MCF 10A (cell line): ENCODE measurements at regions not wholly inside any gene's neighbourhood (a gene's known extent, or its start where the extent isn't known, plus 50 kb on each side); places are given as distances from the start of the nearest gene placed in this dataset.

Experiments
- BruUV-seq: library from RNA; stranded (reverse); fragments of 400-500 nt; replicated peaks from 2 replicates; lab custom pipeline; 2021; lab: Mats Ljungman, UMichigan
- CTCF ChIA-PET: fragments of 300-600 bp; sonication (Branson Sonifier 250); formaldehyde crosslinking; extraction: SDS; loops from one replicate; lab custom pipeline; 2021; ENCODE audit warnings: antibody characterized with exemption, inconsistent platforms; lab: Yijun Ruan, JAX
- POLR2A ChIA-PET: fragments of 300-600, 350-650 bp; sonication (Branson Sonifier 250); formaldehyde crosslinking; extraction: SDS; loops from one replicate; lab custom pipeline; 2020; ENCODE audit warnings: antibody characterized with exemption, inconsistent platforms; lab: Yijun Ruan, JAX
- DNase-seq: peaks from one replicate; pipeline ENCODE4 v3.0.0-alpha.2; 2018; ENCODE audit not compliant: unreplicated experiment
- H3K27ac Mint-ChIP-seq: one replicate; pipeline ENCODE4 v1.8.0; 2022; ENCODE audit warnings: mild to moderate bottlenecking, low read depth, mixed read lengths; ENCODE audit not compliant: unreplicated experiment
- H3K27me3 Mint-ChIP-seq: one replicate; pipeline ENCODE4 v1.8.0; 2022; ENCODE audit warnings: mixed read lengths; ENCODE audit not compliant: insufficient read depth, unreplicated experiment
- H3K36me3 Mint-ChIP-seq: one replicate; pipeline ENCODE4 v1.8.0; 2022; ENCODE audit warnings: mild to moderate bottlenecking, moderate library complexity, mixed read lengths; ENCODE audit not compliant: insufficient read depth, unreplicated experiment
- H3K4me1 Mint-ChIP-seq: one replicate; pipeline ENCODE4 v1.8.0; 2022; ENCODE audit warnings: mixed read lengths; ENCODE audit not compliant: insufficient read depth, unreplicated experiment
- H3K4me3 Mint-ChIP-seq: one replicate; pipeline ENCODE4 v1.8.0; 2022; ENCODE audit warnings: mild to moderate bottlenecking, moderate library complexity, mixed read lengths; ENCODE audit not compliant: unreplicated experiment
- H3K9me3 Mint-ChIP-seq: one replicate; pipeline ENCODE4 v1.8.0; 2022; ENCODE audit warnings: mixed read lengths; ENCODE audit not compliant: unreplicated experiment
- intact Hi-C: fragments of 100-400 bp; cut with micrococcal nuclease; formaldehyde crosslinking; loops from 2 replicates; pipeline ENCODE4 v1.14.1; 2022
- TF ChIP-seq, protein P1 (sequence below): fragments of 200-600 bp; IDR thresholded peaks from one replicate; pipeline ENCODE4 v1.8.0; 2022; ENCODE audit warnings: antibody characterized with exemption, mild to moderate bottlenecking; ENCODE audit not compliant: unreplicated experiment

GRCh38 chr20:11076434-11077105 lies 402.8 kb upstream of the JAG1 start:
- H3K4me1 Mint-ChIP-seq, result no peaks in the 10 kb centered on the region
- H3K27ac Mint-ChIP-seq, result no peak overlapping the region
- ChIA-PET POLR2A (interaction anchor here (1.4 kb wide), 1 partner anchor 50 kb away, joined by 3 read pairs; no protein-coding TSS in a partner anchor), CTCF (interaction anchor here (0.6 kb wide), 1 partner anchor 338 kb away, joined by 3 read pairs; no protein-coding TSS in a partner anchor)
- no TSS peak for BruUV-seq
- TF ChIP-seq, protein P1, sequence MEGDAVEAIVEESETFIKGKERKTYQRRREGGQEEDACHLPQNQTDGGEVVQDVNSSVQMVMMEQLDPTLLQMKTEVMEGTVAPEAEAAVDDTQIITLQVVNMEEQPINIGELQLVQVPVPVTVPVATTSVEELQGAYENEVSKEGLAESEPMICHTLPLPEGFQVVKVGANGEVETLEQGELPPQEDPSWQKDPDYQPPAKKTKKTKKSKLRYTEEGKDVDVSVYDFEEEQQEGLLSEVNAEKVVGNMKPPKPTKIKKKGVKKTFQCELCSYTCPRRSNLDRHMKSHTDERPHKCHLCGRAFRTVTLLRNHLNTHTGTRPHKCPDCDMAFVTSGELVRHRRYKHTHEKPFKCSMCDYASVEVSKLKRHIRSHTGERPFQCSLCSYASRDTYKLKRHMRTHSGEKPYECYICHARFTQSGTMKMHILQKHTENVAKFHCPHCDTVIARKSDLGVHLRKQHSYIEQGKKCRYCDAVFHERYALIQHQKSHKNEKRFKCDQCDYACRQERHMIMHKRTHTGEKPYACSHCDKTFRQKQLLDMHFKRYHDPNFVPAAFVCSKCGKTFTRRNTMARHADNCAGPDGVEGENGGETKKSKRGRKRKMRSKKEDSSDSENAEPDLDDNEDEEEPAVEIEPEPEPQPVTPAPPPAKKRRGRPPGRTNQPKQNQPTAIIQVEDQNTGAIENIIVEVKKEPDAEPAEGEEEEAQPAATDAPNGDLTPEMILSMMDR, result no peak
- intact Hi-C loops, result no loop called here
- H3K4me3 Mint-ChIP-seq, result no peak overlapping the region
- peaks cover 10% of the 10 kb centered on the region for H3K9me3 Mint-ChIP-seq
- no peaks in the 10 kb centered on the region for H3K36me3 Mint-ChIP-seq
- H3K27me3 Mint-ChIP-seq, result no peaks in the 10 kb centered on the region
- no peak for DNase-seq

GRCh38 chr20:11077226-11077625 lies 403.4 kb upstream of the JAG1 start:
- no TSS peak for BruUV-seq
- no peaks in the 10 kb centered on the region for H3K27me3 Mint-ChIP-seq
- H3K4me1 Mint-ChIP-seq, result no peaks in the 10 kb centered on the region
- no peaks in the 10 kb centered on the region for H3K36me3 Mint-ChIP-seq
- H3K27ac Mint-ChIP-seq, result no peak overlapping the region
- TF ChIP-seq, protein P1, result no peak
- DNase-seq, result no peak
- H3K9me3 Mint-ChIP-seq, result peaks cover 7% of the 10 kb centered on the region
- ChIA-PET POLR2A (interaction anchor here (1.3 kb wide), 1 partner anchor 251 kb away, joined by 3 read pairs; no protein-coding TSS in a partner anchor), CTCF (no interaction called here)
- intact Hi-C loops, result no loop called here
- no peak overlapping the region for H3K4me3 Mint-ChIP-seq

DNA sequence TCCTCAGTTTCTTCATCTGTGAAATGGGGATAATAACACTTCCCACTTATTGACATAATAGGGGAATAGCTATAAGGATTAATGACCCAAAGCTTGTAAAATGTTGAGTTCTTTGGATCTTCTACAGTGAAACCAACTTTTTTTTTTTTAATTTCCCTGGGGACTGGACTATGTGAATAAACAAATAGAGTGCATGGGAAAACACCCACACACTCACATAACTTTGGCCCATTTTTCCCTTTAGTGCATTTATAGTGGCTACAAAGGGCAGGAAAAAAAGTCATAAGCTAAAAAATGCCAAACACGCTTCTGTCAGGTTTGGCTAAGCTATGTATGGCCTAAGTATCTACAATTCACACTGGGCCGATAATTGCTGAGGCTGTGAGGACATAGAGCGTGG lies 406.2 kb upstream of the JAG1 start:
- TF ChIP-seq, protein P1, result no peak
- intact Hi-C loops, result no loop called here
- DNase-seq, result no peak
- H3K36me3 Mint-ChIP-seq, result no peaks in the 10 kb centered on the region
- ChIA-PET CTCF (interaction anchor here (0.6 to 0.9 kb wide), 3 partner anchors 24 to 541 kb away, joined by 3 read pairs; no protein-coding TSS in a partner anchor), POLR2A (interaction anchor here (0.6 kb wide), 2 partner anchors 64 to 312 kb away, joined by 3 to 4 read pairs; no protein-coding TSS in a partner anchor)
- H3K4me1 Mint-ChIP-seq, result no peaks in the 10 kb centered on the region
- H3K27ac Mint-ChIP-seq, result no peak overlapping the region
- no peaks in the 10 kb centered on the region for H3K9me3 Mint-ChIP-seq
- no TSS peak for BruUV-seq
- no peaks in the 10 kb centered on the region for H3K27me3 Mint-ChIP-seq
- H3K4me3 Mint-ChIP-seq, result no peak overlapping the region

DNA sequence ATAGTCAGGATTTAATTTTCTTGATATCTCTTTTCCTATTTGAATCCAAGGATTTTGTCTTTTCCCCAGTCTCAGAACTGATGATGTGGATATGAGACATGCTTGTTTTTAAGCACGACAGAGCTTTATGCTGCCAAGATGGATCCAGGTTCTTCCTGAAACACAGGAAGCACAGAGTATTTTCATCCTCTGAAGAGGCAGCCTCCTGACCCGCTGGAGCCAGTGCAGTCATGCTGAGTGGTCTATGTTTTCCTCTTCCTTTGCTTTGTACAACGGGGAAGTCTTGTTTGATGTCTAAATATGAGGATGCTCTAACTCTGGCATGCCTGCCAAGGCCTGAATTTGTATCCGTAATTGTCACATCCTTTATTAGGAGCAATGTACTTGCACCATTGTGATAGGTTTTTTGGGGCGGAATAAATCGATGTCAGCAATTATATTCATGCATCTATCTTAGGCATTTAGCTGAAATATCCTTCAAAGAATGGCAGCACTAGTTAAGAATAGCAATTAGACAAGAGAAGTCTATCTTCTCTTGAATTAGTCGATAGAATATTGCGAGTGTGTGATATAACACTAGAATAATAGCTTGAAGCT lies 407.1 kb upstream of the JAG1 start:
- ChIA-PET CTCF (interaction anchor here (0.6 kb wide), 2 partner anchors 154 to 540 kb away, joined by 3 read pairs; no protein-coding TSS in a partner anchor), POLR2A (no interaction called here)
- H3K27me3 Mint-ChIP-seq, result no peaks in the 10 kb centered on the region
- no peaks in the 10 kb centered on the region for H3K4me1 Mint-ChIP-seq
- no peak overlapping the region for H3K4me3 Mint-ChIP-seq
- DNase-seq, result no peak
- TF ChIP-seq, protein P1, result no peak
- no peaks in the 10 kb centered on the region for H3K9me3 Mint-ChIP-seq
- no peaks in the 10 kb centered on the region for H3K36me3 Mint-ChIP-seq
- H3K27ac Mint-ChIP-seq, result no peak overlapping the region
- intact Hi-C loops, result no loop called here
- no TSS peak for BruUV-seq
